CD4-positive, CD25-positive, alpha-beta regulatory T cell (primary cell): ENCODE measurements at regions not wholly inside any gene's neighbourhood (a gene's known extent, or its start where the extent isn't known, plus 50 kb on each side); places are given as distances from the start of the nearest gene placed in this dataset.

Experiments
- ATAC-seq, 2 donors: fragments of 150-1000 bp; cut with Tn5 transposase; one replicate each; pipeline ENCODE4 v1.10.0; 2021; ENCODE audit warnings: low read depth in 2 of 2, moderate number of reproducible peaks in 2 of 2, moderate library complexity in 1 of 2
- DNase-seq, 3 donors: peaks; one replicate each; pipeline versions ENCODE4 v3.0.0 to v3.0.0-alpha.2; 2012 to 2022; ENCODE audit warnings: mixed read lengths in 1 of 3
- H3K27ac ChIP-seq: one replicate; pipeline ENCODE4 v1.7.0; 2013; ENCODE audit warnings: mild to moderate bottlenecking, low read length; ENCODE audit not compliant: insufficient read depth, poor library complexity, severe bottlenecking
- H3K27me3 ChIP-seq: one replicate; pipeline ENCODE4 v1.7.0; 2013; ENCODE audit warnings: low read length; ENCODE audit not compliant: control insufficient read depth, insufficient read depth
- H3K36me3 ChIP-seq: one replicate; pipeline ENCODE4 v1.7.0; 2013; ENCODE audit warnings: mild to moderate bottlenecking, low read length, moderate library complexity; ENCODE audit not compliant: control insufficient read depth, insufficient read depth
- H3K4me1 ChIP-seq: 2 replicates; pipeline ENCODE4 v1.7.0; 2013; ENCODE audit warnings: mild to moderate bottlenecking, low read length; ENCODE audit not compliant: insufficient read depth, control insufficient read depth, poor library complexity, severe bottlenecking
- H3K4me3 ChIP-seq: one replicate; pipeline ENCODE4 v1.7.0; 2013; ENCODE audit warnings: low read depth, mild to moderate bottlenecking, low read length, moderate library complexity
- H3K9me3 ChIP-seq, 2 experiments: 1 replicate in 1 of 2; 2 replicates in 1 of 2; pipeline ENCODE4 v1.7.0; 2013; ENCODE audit warnings: low read length in 2 of 2, mild to moderate bottlenecking in 1 of 2, moderate library complexity in 1 of 2; ENCODE audit not compliant: control insufficient read depth in 2 of 2
- H3K27ac Mint-ChIP-seq, 3 donors: one replicate each; pipeline ENCODE4 v1.8.0; 2020 to 2022; ENCODE audit warnings: mild to moderate bottlenecking in 3 of 3, mixed read lengths in 3 of 3, moderate library complexity in 2 of 3
- H3K27me3 Mint-ChIP-seq: one replicate; pipeline ENCODE4 v1.8.0; 2022; ENCODE audit warnings: mild to moderate bottlenecking, mixed read lengths
- H3K36me3 Mint-ChIP-seq: one replicate; pipeline ENCODE4 v1.8.0; 2020; ENCODE audit warnings: mixed read lengths
- H3K4me1 Mint-ChIP-seq, 4 donors: one replicate each; pipeline ENCODE4 v1.8.0; 2020 to 2022; ENCODE audit warnings: mixed read lengths in 4 of 4, mild to moderate bottlenecking in 1 of 4
- H3K4me3 Mint-ChIP-seq, 4 donors: one replicate each; pipeline ENCODE4 v1.8.0; 2020 to 2022; ENCODE audit warnings: mild to moderate bottlenecking in 4 of 4, mixed read lengths in 4 of 4, moderate library complexity in 3 of 4
- H3K9me3 Mint-ChIP-seq, 7 donors: one replicate each; pipeline ENCODE4 v1.8.0; 2020 to 2022; ENCODE audit warnings: mixed read lengths in 7 of 7, mild to moderate bottlenecking in 3 of 7, moderate library complexity in 2 of 7

GRCh38 chr2:78768016-78768415 is 257.5 kb upstream of the REG3G start:
- Histone ChIP-seq H3K27me3 (no peaks in the 10 kb centered on the region), H3K27ac (no peak overlapping the region), H3K4me1 (no peaks in the 10 kb centered on the region), H3K4me3 (no peak overlapping the region), H3K36me3 (no peaks in the 10 kb centered on the region), H3K9me3 (peaks cover 2 to 4% of the 10 kb centered on the region in 2 experiments)
- H3K4me1 Mint-ChIP-seq, result no peaks in the 10 kb centered on the region
- DNase-seq (no peak), ATAC-seq (no peak)
- peaks cover 5 to 24% (median 11%) of the 10 kb centered on the region in 7 donors for H3K9me3 Mint-ChIP-seq
- H3K4me3 Mint-ChIP-seq, result no peak overlapping the region
- H3K36me3 Mint-ChIP-seq, result no peaks in the 10 kb centered on the region
- H3K27me3 Mint-ChIP-seq, result no peaks in the 10 kb centered on the region
- H3K27ac Mint-ChIP-seq, result no peak overlapping the region

GRCh38 chr2:78775291-78775690 is 250.2 kb upstream of the REG3G start:
- H3K4me1 ChIP-seq, result no peaks in the 10 kb centered on the region
- no peaks in the 10 kb centered on the region for H3K36me3 Mint-ChIP-seq
- H3K9me3 Mint-ChIP-seq, result peaks cover 8 to 44% (median 11%) of the 10 kb centered on the region in 7 donors
- DNase-seq (no peak), ATAC-seq (no peak)
- H3K4me3 Mint-ChIP-seq, result no peak overlapping the region
- no peak overlapping the region for H3K27ac Mint-ChIP-seq
- H3K4me1 Mint-ChIP-seq, result no peaks in the 10 kb centered on the region
- H3K27me3 ChIP-seq, result no peaks in the 10 kb centered on the region
- H3K27me3 Mint-ChIP-seq, result no peaks in the 10 kb centered on the region
- no peaks in the 10 kb centered on the region for H3K36me3 ChIP-seq
- no peak overlapping the region for H3K4me3 ChIP-seq
- peaks cover 2 to 14% of the 10 kb centered on the region in 2 experiments for H3K9me3 ChIP-seq
- H3K27ac ChIP-seq, result no peak overlapping the region

- H3K27ac ChIP-seq, result no peak overlapping the region
- Mint-ChIP-seq H3K27me3 (no peaks in the 10 kb centered on the region), H3K27ac (no peak overlapping the region), H3K4me1 (peaks cover 0 to 1% (median 0%) of the 10 kb centered on the region in 4 donors), H3K9me3 (peaks cover 0 to 51% (median 10%) of the 10 kb centered on the region in 7 donors), H3K4me3 (no peak overlapping the region), H3K36me3 (no peaks in the 10 kb centered on the region)
- no peak for DNase-seq
- H3K9me3 ChIP-seq, result peaks cover 2 to 19% of the 10 kb centered on the region in 2 experiments
- no peaks in the 10 kb centered on the region for H3K36me3 ChIP-seq
- H3K4me1 ChIP-seq, result no peaks in the 10 kb centered on the region
- no peak overlapping the region for H3K4me3 ChIP-seq
- no peak for ATAC-seq
- H3K27me3 ChIP-seq, result no peaks in the 10 kb centered on the region
Measured at GRCh38 chr2:78778756-78779510, 246.6 kb upstream of the REG3G start.

- Mint-ChIP-seq H3K27me3 (no peaks in the 10 kb centered on the region), H3K4me1 (peaks cover 0 to 1% (median 0%) of the 10 kb centered on the region in 4 donors), H3K4me3 (no peak overlapping the region), H3K27ac (no peak overlapping the region), H3K36me3 (no peaks in the 10 kb centered on the region), H3K9me3 (peaks cover 0 to 49% (median 10%) of the 10 kb centered on the region in 7 donors)
- Histone ChIP-seq H3K27me3 (no peaks in the 10 kb centered on the region), H3K36me3 (no peaks in the 10 kb centered on the region), H3K27ac (no peak overlapping the region), H3K9me3 (peaks cover 2 to 19% of the 10 kb centered on the region in 2 experiments), H3K4me1 (no peaks in the 10 kb centered on the region), H3K4me3 (no peak overlapping the region)
- no peak for ATAC-seq
- DNase-seq, result no peak
Measured at GRCh38 chr2:78779761-78780160, 245.7 kb upstream of the REG3G start.

- Mint-ChIP-seq H3K4me1 (peaks cover 0 to 1% (median 0%) of the 10 kb centered on the region in 4 donors), H3K27ac (no peak overlapping the region), H3K9me3 (peaks cover 0 to 44% (median 10%) of the 10 kb centered on the region in 7 donors), H3K36me3 (no peaks in the 10 kb centered on the region), H3K4me3 (no peak overlapping the region), H3K27me3 (no peaks in the 10 kb centered on the region)
- ATAC-seq, result no peak
- Histone ChIP-seq H3K4me1 (no peaks in the 10 kb centered on the region), H3K36me3 (no peaks in the 10 kb centered on the region), H3K4me3 (no peak overlapping the region), H3K27me3 (no peaks in the 10 kb centered on the region), H3K27ac (no peak overlapping the region), H3K9me3 (peaks cover 2 to 19% of the 10 kb centered on the region in 2 experiments)
- no peak for DNase-seq
Measured at GRCh38 chr2:78780256-78780655, 245.2 kb upstream of the REG3G start.

GRCh38 chr2:78780864-78781583 is 244.5 kb upstream of the REG3G start:
- H3K27me3 Mint-ChIP-seq, result no peaks in the 10 kb centered on the region
- peaks cover 0 to 1% (median 0%) of the 10 kb centered on the region in 4 donors for H3K4me1 Mint-ChIP-seq
- H3K9me3 Mint-ChIP-seq, result peaks cover 0 to 39% (median 9%) of the 10 kb centered on the region in 7 donors
- no peaks in the 10 kb centered on the region for H3K36me3 Mint-ChIP-seq
- H3K4me3 Mint-ChIP-seq, result no peak overlapping the region
- H3K27ac ChIP-seq, result no peak overlapping the region
- no peaks in the 10 kb centered on the region for H3K4me1 ChIP-seq
- DNase-seq, result no peak
- no peaks in the 10 kb centered on the region for H3K36me3 ChIP-seq
- H3K27me3 ChIP-seq, result no peaks in the 10 kb centered on the region
- peaks cover 2 to 19% of the 10 kb centered on the region in 2 experiments for H3K9me3 ChIP-seq
- H3K27ac Mint-ChIP-seq, result no peak overlapping the region
- H3K4me3 ChIP-seq, result no peak overlapping the region
- no peak for ATAC-seq

GRCh38 chr2:78782196-78782595 is 243.3 kb upstream of the REG3G start:
- H3K4me1 ChIP-seq, result no peaks in the 10 kb centered on the region
- DNase-seq (no peak), ATAC-seq (no peak)
- peaks cover 0 to 16% of the 10 kb centered on the region in 2 experiments for H3K9me3 ChIP-seq
- H3K27ac ChIP-seq, result no peak overlapping the region
- Mint-ChIP-seq H3K9me3 (peaks cover 5 to 31% (median 7%) of the 10 kb centered on the region in 7 donors), H3K36me3 (no peaks in the 10 kb centered on the region), H3K4me3 (no peak overlapping the region), H3K27ac (no peak overlapping the region), H3K4me1 (peaks cover 0 to 1% (median 0%) of the 10 kb centered on the region in 4 donors), H3K27me3 (no peaks in the 10 kb centered on the region)
- H3K4me3 ChIP-seq, result no peak overlapping the region
- no peaks in the 10 kb centered on the region for H3K27me3 ChIP-seq
- H3K36me3 ChIP-seq, result no peaks in the 10 kb centered on the region
